A549 (cell line): ENCODE measurements at regions not wholly inside any gene's neighbourhood (a gene's known extent, or its start where the extent isn't known, plus 50 kb on each side); places are given as distances from the start of the nearest gene placed in this dataset.
"Not testable (repeated sequence)": the region's sequence is repeated elsewhere in the genome, so short reads cannot be mapped to it uniquely, and the experiment has no call there.

Experiments
- BCL3 ChIP-seq: fragments of >200 bp; sonication (Bioruptor Twin); formaldehyde crosslinking; IDR thresholded peaks from 3 replicates; pipeline ENCODE4 v1.6.1; 2016
- BHLHE40 ChIP-seq: IDR thresholded peaks from 2 replicates; pipeline ENCODE4 v1.6.1; 2012; ENCODE audit warnings: low read depth, low read length, inconsistent platforms
- CEBPB ChIP-seq, 2 experiments: fragments of >200 bp in 1 of 2; sonication (Bioruptor Twin) in 1 of 2; formaldehyde crosslinking in 1 of 2; IDR thresholded peaks; 2 replicates each; pipeline ENCODE4 v1.6.1; 2012 to 2016
- CTCF ChIP-seq: fragments of >200 bp; sonication (Bioruptor Twin); formaldehyde crosslinking; IDR thresholded peaks from 3 replicates; pipeline ENCODE4 v1.5.1; 2016
- ESRRA ChIP-seq: fragments of 150-350 bp; IDR thresholded peaks from 2 replicates; pipeline ENCODE4 v1.6.1; 2014; ENCODE audit warnings: mild to moderate bottlenecking, low read length, borderline replicate concordance
- HDAC2 ChIP-seq: fragments of 200-600 bp; sonication (generic); IDR thresholded peaks from 2 replicates; pipeline ENCODE4 v1.6.1; 2016
- MAFK ChIP-seq: fragments of 450-650 bp; IDR thresholded peaks from 2 replicates; pipeline ENCODE4 v1.6.1; 2014; ENCODE audit not compliant: partially characterized antibody
- PBX3 ChIP-seq: IDR thresholded peaks from 2 replicates; pipeline ENCODE4 v1.6.1; 2012
- POLR2A ChIP-seq: IDR thresholded peaks from 2 replicates; pipeline ENCODE4 v1.6.1; 2012; ENCODE audit warnings: mild to moderate bottlenecking, low read length
- POLR2AphosphoS2 ChIP-seq: conservative IDR thresholded peaks from 2 replicates; pipeline ENCODE4 v1.6.1; 2012; ENCODE audit warnings: low read length, improper control_type of control experiment, inconsistent platforms
- REST ChIP-seq: fragments of 200-600 bp; sonication (generic); IDR thresholded peaks from 2 replicates; pipeline ENCODE4 v1.6.1; 2016; ENCODE audit warnings: antibody characterized with exemption, mild to moderate bottlenecking, moderate library complexity
- RNF2 ChIP-seq: fragments of 200-600 bp; sonication (generic); IDR thresholded peaks from 2 replicates; pipeline ENCODE4 v1.6.1; 2016; ENCODE audit warnings: low read depth, mild to moderate bottlenecking, antibody characterized with exemption, moderate library complexity, borderline replicate concordance
- ZFP36 ChIP-seq: fragments of 450-650 bp; IDR thresholded peaks from 2 replicates; pipeline ENCODE4 v1.6.1; 2014; ENCODE audit warnings: borderline replicate concordance; ENCODE audit not compliant: partially characterized antibody

- not testable (repeated sequence) for TF ChIP-seq POLR2AphosphoS2; REST; CTCF; POLR2A; ZFP36; BHLHE40; BCL3; MAFK; RNF2; CEBPB (IDR thresholded peaks at IDR 0.05); PBX3; HDAC2; ESRRA
Measured at GRCh38 chr10:34055410-34055985, 721.0 kb upstream of the NRP1 start.
